OCI-LY7 (cell line): ENCODE measurements at regions not wholly inside any gene's neighbourhood (a gene's known extent, or its start where the extent isn't known, plus 50 kb on each side); places are given as distances from the start of the nearest gene placed in this dataset.
A peak's percentile ranks its signal among the peaks of the same experiment; 100 is the strongest.

ENCODE experiments used
- BruUV-seq: library from RNA; stranded (reverse); fragments of 400-500 nt; replicated peaks from 2 replicates; lab custom pipeline; 2021; lab: Mats Ljungman, UMichigan
- CTCF ChIA-PET: fragments of 300-600 bp; sonication (Branson Sonifier 250); formaldehyde crosslinking; loops from one replicate; lab custom pipeline; 2022; ENCODE audit warnings: antibody characterized with exemption; ENCODE audit not compliant: unreplicated experiment; lab: Charles Lee
- POLR2A ChIA-PET: fragments of 300-600 bp; sonication (Branson Sonifier 250); formaldehyde crosslinking; loops from one replicate; lab custom pipeline; 2022; ENCODE audit warnings: antibody characterized with exemption; lab: Charles Lee
- DNase-seq: peaks from one replicate; pipeline ENCODE4 v3.0.0-alpha.2; 2015; ENCODE audit warnings: low spot score
- H2AFZ ChIP-seq: fragments of 200-600 bp; sonication (generic), shearing (Covaris generic); 2 replicates; pipeline ENCODE4 v1.6.1; 2014; ENCODE audit warnings: mild to moderate bottlenecking, antibody characterized with exemption, low read length, moderate library complexity
- H3K27ac ChIP-seq: fragments of 200-600 bp; sonication (generic); 2 replicates; pipeline ENCODE4 v1.5.1; 2014; ENCODE audit warnings: mixed run types, low read depth, mild to moderate bottlenecking, moderate library complexity, low read length, inconsistent platforms; ENCODE audit not compliant: poor library complexity, severe bottlenecking
- H3K36me3 ChIP-seq: fragments of 200-600 bp; sonication (generic); 2 replicates; pipeline ENCODE4 v1.6.1; 2014; ENCODE audit warnings: mild to moderate bottlenecking, antibody characterized with exemption, low read length, moderate library complexity, mixed read lengths; ENCODE audit not compliant: insufficient read depth
- H3K4me1 ChIP-seq: fragments of 200-600 bp; sonication (generic); 2 replicates; pipeline ENCODE4 v1.5.1; 2014; ENCODE audit warnings: mild to moderate bottlenecking, low read length; ENCODE audit not compliant: insufficient read depth, poor library complexity, severe bottlenecking
- H3K4me2 ChIP-seq: fragments of 200-600 bp; sonication (generic); 2 replicates; pipeline ENCODE4 v1.6.1; 2014; ENCODE audit warnings: mild to moderate bottlenecking, low read length
- H3K4me3 ChIP-seq: fragments of 200-600 bp; sonication (generic); 2 replicates; pipeline ENCODE4 v1.5.1; 2014; ENCODE audit warnings: mild to moderate bottlenecking, low read depth, low read length; ENCODE audit not compliant: poor library complexity, severe bottlenecking
- H3K79me2 ChIP-seq: fragments of 200-600 bp; sonication (generic); 2 replicates; pipeline ENCODE4 v1.6.1; 2016; ENCODE audit warnings: low read depth, mild to moderate bottlenecking, low read length, moderate library complexity, mixed read lengths; ENCODE audit not compliant: insufficient read depth
- H3K9me2 ChIP-seq: fragments of 200-600 bp; sonication (generic); 2 replicates; pipeline ENCODE4 v1.6.1; 2016; ENCODE audit warnings: mild to moderate bottlenecking, low read length, mixed read lengths; ENCODE audit not compliant: insufficient read depth
- H3K9me3 ChIP-seq: fragments of 200-600 bp; sonication (generic); 2 replicates; pipeline ENCODE4 v1.6.1; 2014; ENCODE audit warnings: mild to moderate bottlenecking, mixed run types, low read length, mixed read lengths
- H4K20me1 ChIP-seq: fragments of 200-600 bp; sonication (generic); 2 replicates; pipeline ENCODE4 v1.6.1; 2014; ENCODE audit warnings: mild to moderate bottlenecking, antibody characterized with exemption, low read length, moderate library complexity, mixed read lengths; ENCODE audit not compliant: insufficient read depth
- CTCF ChIP-seq: fragments of 200-600 bp; sonication (generic); conservative IDR thresholded peaks from 2 replicates; pipeline ENCODE4 v1.5.1; 2014; ENCODE audit warnings: mild to moderate bottlenecking, antibody characterized with exemption, low read length, moderate library complexity, mixed read lengths
- EZH2phosphoT487 ChIP-seq: fragments of 200-600 bp; sonication (generic); IDR thresholded peaks from 2 replicates; pipeline ENCODE4 v1.6.1; 2018; ENCODE audit warnings: low read depth, borderline replicate concordance, mild to moderate bottlenecking, mixed run types, antibody characterized with exemption, low read length, moderate library complexity, mixed read lengths
- intact Hi-C: fragments of 100-400 bp; cut with micrococcal nuclease; formaldehyde crosslinking; loops from one replicate; pipeline ENCODE4 v1.10.0; 2022; ENCODE audit not compliant: unreplicated experiment

DNA sequence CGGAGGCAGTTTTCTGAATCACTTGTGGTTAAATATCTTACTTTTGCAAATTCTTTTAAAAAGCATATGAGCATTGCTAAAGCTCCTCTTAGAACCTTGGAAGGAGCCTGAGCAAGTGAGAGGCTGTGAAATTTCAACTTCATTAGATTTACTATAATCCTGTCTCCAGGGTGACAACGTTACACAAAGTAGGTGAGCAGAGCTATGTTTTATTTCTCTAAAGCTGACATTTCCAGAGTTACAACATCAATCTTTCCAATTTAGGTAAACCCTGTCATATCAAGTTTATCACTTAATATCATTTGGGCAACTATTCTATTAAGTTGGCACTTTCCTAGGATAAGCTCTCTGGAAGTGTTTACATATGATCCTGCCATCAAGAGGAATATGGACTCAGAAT is 544.9 kb upstream of the CBLB start:
- Histone ChIP-seq H3K4me2 (no peak overlapping the region), H4K20me1 (no peaks in the 10 kb centered on the region), H3K36me3 (no peaks in the 10 kb centered on the region), H3K79me2 (no peaks in the 10 kb centered on the region), H3K27ac (no peak overlapping the region), H3K4me3 (no peak overlapping the region), H3K9me3 (peaks cover 3% of the 10 kb centered on the region; the same call in 1 of the 2 replicates), H3K4me1 (no peaks in the 10 kb centered on the region), H3K9me2 (no peaks in the 10 kb centered on the region), H2AFZ (no peak overlapping the region)
- DNase-seq = no peak
- intact Hi-C loops = no loop called here
- BruUV-seq = no TSS peak
- CTCF ChIA-PET = no interaction called here
- TF ChIP-seq CTCF (no peak), EZH2phosphoT487 (no peak)
- POLR2A ChIA-PET = interaction anchor here (0.6 to 0.7 kb wide), 2 partner anchors 24 to 199 kb away, joined by 3 read pairs; no protein-coding TSS in a partner anchor

- ChIA-PET CTCF (no interaction called here), POLR2A (interaction anchor here (0.7 to 1.1 kb wide), 2 partner anchors 34 to 1647 kb away, joined by 3 read pairs; no protein-coding TSS in a partner anchor)
- no peaks in the 10 kb centered on the region for H3K36me3 ChIP-seq
- H3K79me2 ChIP-seq = no peaks in the 10 kb centered on the region
- no peak for TF ChIP-seq EZH2phosphoT487
- no peak for TF ChIP-seq CTCF
- peaks cover 11% of the 10 kb centered on the region for H3K4me1 ChIP-seq
- no peaks in the 10 kb centered on the region for H4K20me1 ChIP-seq
- no peaks in the 10 kb centered on the region; the same call in 1 of the 2 replicates for H3K9me3 ChIP-seq
- BruUV-seq = no TSS peak
- no peaks in the 10 kb centered on the region for H3K9me2 ChIP-seq
- no peak overlapping the region for H3K4me3 ChIP-seq
- 0 out of 2 replicates have a peak overlapping the region, but pooled peaks have one; percentile 19 for H2AFZ ChIP-seq
- DNase-seq = peak; percentile 13
- intact Hi-C loops = no loop called here
- H3K4me2 ChIP-seq = peak overlapping the region; percentile 40
- H3K27ac ChIP-seq = no peak overlapping the region
Measured at GRCh38 chr3:106420628-106421027, 551.8 kb upstream of the CBLB start.

DNA sequence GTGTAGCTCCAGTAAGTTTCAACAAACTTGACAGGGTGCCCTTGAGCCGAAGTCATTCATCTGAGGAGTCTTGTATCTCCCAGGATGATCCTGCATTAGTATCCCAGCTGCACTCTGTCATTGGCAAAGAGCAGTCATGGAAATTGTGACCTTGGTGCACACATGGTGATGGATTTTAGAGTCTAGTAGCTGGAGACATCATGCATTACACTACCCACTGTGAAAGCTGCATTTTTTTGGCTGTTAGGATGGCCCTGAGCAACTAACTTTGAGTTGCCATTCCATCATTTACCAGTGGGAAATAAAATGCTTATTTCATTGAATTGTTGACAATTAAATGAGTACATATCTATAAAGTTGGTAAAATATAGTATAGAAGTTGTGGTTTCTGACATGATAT is 552.6 kb upstream of the CBLB start:
- Histone ChIP-seq H3K4me3 (no peak overlapping the region), H3K27ac (no peak overlapping the region), H3K36me3 (no peaks in the 10 kb centered on the region), H2AFZ (no peak overlapping the region), H3K9me2 (no peaks in the 10 kb centered on the region), H3K79me2 (no peaks in the 10 kb centered on the region), H3K4me1 (peaks cover 11% of the 10 kb centered on the region), H3K9me3 (no peaks in the 10 kb centered on the region; the same call in 1 of the 2 replicates), H4K20me1 (no peaks in the 10 kb centered on the region), H3K4me2 (no peak overlapping the region)
- DNase-seq = no peak
- BruUV-seq = no TSS peak
- ChIA-PET CTCF (no interaction called here), POLR2A (interaction anchor here (1.1 kb wide), 1 partner anchor 33 kb away, joined by 3 read pairs; no protein-coding TSS in a partner anchor)
- intact Hi-C loops = no loop called here
- TF ChIP-seq CTCF = no peak
- TF ChIP-seq EZH2phosphoT487 = no peak
